BLaER1 (cell line): ENCODE measurements at regions not wholly inside any gene's neighbourhood (a gene's known extent, or its start where the extent isn't known, plus 50 kb on each side); places are given as distances from the start of the nearest gene placed in this dataset.
"Not testable (repeated sequence)": the region's sequence is repeated elsewhere in the genome, so short reads cannot be mapped to it uniquely, and the experiment has no call there.

Source experiments
- H3K27ac ChIP-seq: shearing (Covaris generic); formaldehyde crosslinking; 2 replicates; pipeline ENCODE4 v1.8.1; 2022
- H3K27me3 ChIP-seq: shearing (Covaris generic); formaldehyde crosslinking; 2 replicates; pipeline ENCODE4 v1.8.1; 2022
- H3K36me3 ChIP-seq: shearing (Covaris generic); formaldehyde crosslinking; 2 replicates; pipeline ENCODE4 v1.8.1; 2022
- H3K4me1 ChIP-seq: shearing (Covaris generic); formaldehyde crosslinking; 2 replicates; pipeline ENCODE4 v1.8.1; 2022
- H3K4me2 ChIP-seq: shearing (Covaris generic); formaldehyde crosslinking; 2 replicates; pipeline ENCODE4 v1.8.1; 2022
- H3K4me3 ChIP-seq: shearing (Covaris generic); formaldehyde crosslinking; 2 replicates; pipeline ENCODE4 v1.8.1; 2022
- H3K9ac ChIP-seq: shearing (Covaris generic); formaldehyde crosslinking; 2 replicates; pipeline ENCODE4 v1.8.1; 2022
- H3K9me3 ChIP-seq: shearing (Covaris generic); formaldehyde crosslinking; 2 replicates; pipeline ENCODE4 v1.8.1; 2022
- H4K20me1 ChIP-seq: shearing (Covaris generic); formaldehyde crosslinking; 2 replicates; pipeline ENCODE4 v1.8.1; 2022
- Cebpa-rat ChIP-seq: shearing (Covaris generic); IDR thresholded peaks from 2 replicates; pipeline ENCODE4 v1.8.1; 2022

- TF ChIP-seq Cebpa-rat = no peak
- Histone ChIP-seq H3K9me3 (peaks cover 29% of the 10 kb centered on the region), H4K20me1 (no peaks in the 10 kb centered on the region), H3K4me3 (no peak overlapping the region), H3K4me2 (no peak overlapping the region), H3K27ac (no peak overlapping the region), H3K4me1 (no peaks in the 10 kb centered on the region), H3K9ac (no peak overlapping the region), H3K36me3 (no peaks in the 10 kb centered on the region), H3K27me3 (no peaks in the 10 kb centered on the region)
Observed at GRCh38 chr11:110514967-110515366, 85.2 kb downstream of the FDX1 start.

- H3K27me3 ChIP-seq, H4K20me1 ChIP-seq, H3K4me3 ChIP-seq, H3K27ac ChIP-seq, H3K9ac ChIP-seq, H3K36me3 ChIP-seq, H3K4me2 ChIP-seq: not testable (repeated sequence)
- Histone ChIP-seq H3K4me1 (peaks cover 12% of the 10 kb centered on the region), H3K9me3 (peaks cover 40% of the 10 kb centered on the region)
Observed at GRCh38 chr11:110517381-110517780, 87.6 kb downstream of the FDX1 start.

GRCh38 chr11:110518809-110519514 lies 89.2 kb downstream of the FDX1 start:
- H3K27me3 ChIP-seq = no peaks in the 10 kb centered on the region
- H3K36me3 ChIP-seq = no peaks in the 10 kb centered on the region; the same call in 1 of the 2 replicates
- peaks cover 56% of the 10 kb centered on the region for H3K9me3 ChIP-seq
- no peak for TF ChIP-seq Cebpa-rat
- H3K4me2 ChIP-seq = no peak overlapping the region
- H3K4me1 ChIP-seq = peaks cover 24% of the 10 kb centered on the region
- no peak overlapping the region for H3K27ac ChIP-seq
- no peak overlapping the region for H3K4me3 ChIP-seq
- no peaks in the 10 kb centered on the region for H4K20me1 ChIP-seq
- H3K9ac ChIP-seq = no peak overlapping the region

- Histone ChIP-seq H3K36me3 (no peaks in the 10 kb centered on the region; the same call in 1 of the 2 replicates), H3K4me3 (no peak overlapping the region), H3K27me3 (no peaks in the 10 kb centered on the region), H3K27ac (no peak overlapping the region), H3K4me1 (peaks cover 24% of the 10 kb centered on the region), H3K9me3 (peaks cover 62% of the 10 kb centered on the region), H3K9ac (no peak overlapping the region), H3K4me2 (no peak overlapping the region), H4K20me1 (no peaks in the 10 kb centered on the region)
- no peak for TF ChIP-seq Cebpa-rat
Observed at GRCh38 chr11:110519796-110520195, 90.0 kb downstream of the FDX1 start.

GRCh38 chr11:110522471-110522870 lies 92.7 kb downstream of the FDX1 start:
- H4K20me1 ChIP-seq = no peaks in the 10 kb centered on the region
- no peak overlapping the region for H3K9ac ChIP-seq
- no peaks in the 10 kb centered on the region; the same call in 1 of the 2 replicates for H3K36me3 ChIP-seq
- H3K4me3 ChIP-seq = peak overlapping the region; percentile 35; the same call in 1 of the 2 replicates
- peaks cover 67% of the 10 kb centered on the region for H3K9me3 ChIP-seq
- no peaks in the 10 kb centered on the region for H3K27me3 ChIP-seq
- H3K27ac ChIP-seq = peak overlapping the region; percentile 29; the same call in 1 of the 2 replicates
- peaks cover 24% of the 10 kb centered on the region for H3K4me1 ChIP-seq
- no peak for TF ChIP-seq Cebpa-rat
- peak overlapping the region; percentile 50 for H3K4me2 ChIP-seq

- Histone ChIP-seq H3K4me1 (peaks cover 24% of the 10 kb centered on the region), H3K9ac (no peak overlapping the region), H3K27ac (no peak overlapping the region), H3K4me2 (no peak overlapping the region), H3K4me3 (no peak overlapping the region), H3K9me3 (peaks cover 61% of the 10 kb centered on the region), H3K27me3 (no peaks in the 10 kb centered on the region), H4K20me1 (no peaks in the 10 kb centered on the region), H3K36me3 (no peaks in the 10 kb centered on the region; the same call in 1 of the 2 replicates)
- no peak for TF ChIP-seq Cebpa-rat
Observed at GRCh38 chr11:110524238-110524637, 94.5 kb downstream of the FDX1 start.

- TF ChIP-seq Cebpa-rat = no peak
- Histone ChIP-seq H3K9ac (no peak overlapping the region), H3K4me2 (no peak overlapping the region), H4K20me1 (no peaks in the 10 kb centered on the region), H3K27ac (no peak overlapping the region), H3K4me1 (peaks cover 24% of the 10 kb centered on the region), H3K9me3 (peaks cover 67% of the 10 kb centered on the region), H3K36me3 (no peaks in the 10 kb centered on the region; the same call in 1 of the 2 replicates), H3K27me3 (no peaks in the 10 kb centered on the region), H3K4me3 (no peak overlapping the region)
Observed at GRCh38 chr11:110525883-110526282, 96.1 kb downstream of the FDX1 start.

- H3K4me2 ChIP-seq = no peak overlapping the region
Observed at GRCh38 chr11:110526323-110526722, 96.6 kb downstream of the FDX1 start.

More at GRCh38 chr11:110526323-110526722, 96.6 kb downstream of the FDX1 start:
- H4K20me1 ChIP-seq = no peaks in the 10 kb centered on the region
- H3K9me3 ChIP-seq = peaks cover 72% of the 10 kb centered on the region
- no peak overlapping the region for H3K27ac ChIP-seq
- no peak overlapping the region for H3K9ac ChIP-seq
- no peak for TF ChIP-seq Cebpa-rat
- no peaks in the 10 kb centered on the region; the same call in 1 of the 2 replicates for H3K36me3 ChIP-seq
- no peaks in the 10 kb centered on the region for H3K27me3 ChIP-seq
- H3K4me1 ChIP-seq = peaks cover 23% of the 10 kb centered on the region
- H3K4me3 ChIP-seq = no peak overlapping the region
